ENCODE measurements at regions not wholly inside any gene's neighbourhood (a gene's known extent, or its start where the extent isn't known, plus 50 kb on each side); places are given as distances from the start of the nearest gene placed in this dataset.
A peak's percentile ranks its signal among the peaks of the same experiment; 100 is the strongest.

GRCh38 chr7:115674467-115675024, 356.0 kb downstream of the TFEC start:
- Histone ChIP-seq H3K18ac (ENCODE audit: low read depth, low read length) (no peak overlapping the region; the same call in 1 of the 2 replicates), H3K9ac (ENCODE audit: low read depth, low read length) (no peak overlapping the region), H2AFZ (replicated peaks; ENCODE audit: low read length, poor library complexity) (no peak overlapping the region), H4K91ac (ENCODE audit: insufficient read depth, low read depth, low read length) (no peak overlapping the region), H2AK9ac (replicated peaks; ENCODE audit: low read depth, low read length, poor library complexity) (no peak overlapping the region), H3K79me1 (ENCODE audit: low read depth in 1 of 2, low read length in 2 of 2) (no peaks in the 10 kb centered on the region), H2BK20ac (ENCODE audit: low read depth, low read length) (peak overlapping the region; percentile 82), H3K36me3 (ENCODE audit: control insufficient read depth, insufficient read depth, low read length) (no peaks in the 10 kb centered on the region), H2BK120ac (ENCODE audit: low read depth, low read length) (peak overlapping the region; percentile 78), H3K56ac (ENCODE audit: extremely low read depth, insufficient read depth, low read length) (no peak overlapping the region), H2BK15ac (ENCODE audit: low read depth, low read length) (peak overlapping the region; percentile 29; the same call in 1 of the 3 replicates), H2AK5ac (ENCODE audit: low read depth, low read length) (no peak overlapping the region), H2BK5ac (ENCODE audit: low read depth, low read length, poor library complexity, severe bottlenecking) (peak overlapping the region; percentile 26), H3K27me3 (ENCODE audit: control insufficient read depth, insufficient read depth, low read length) (no peaks in the 10 kb centered on the region), H3K9me3 (ENCODE audit: control insufficient read depth, insufficient read depth, low read length) (no peaks in the 10 kb centered on the region), H3K4me1 (ENCODE audit: control insufficient read depth, insufficient read depth, low read length) (peaks cover 2% of the 10 kb centered on the region; the same call in 1 of the 2 replicates), H4K5ac (ENCODE audit: low read depth, low read length) (0 out of 2 replicates have a peak overlapping the region, but pooled peaks have one; percentile 32), H3K4me3 (ENCODE audit: insufficient read depth, low read depth, low read length) (no peak overlapping the region), H3K23ac (ENCODE audit: low read depth, low read length) (no peak overlapping the region), H3K4ac (ENCODE audit: low read depth, low read length) (peak overlapping the region; percentile 68; the same call in 1 of the 2 replicates), H3K9me1 (ENCODE audit: insufficient read depth, low read length) (peaks cover 4% of the 10 kb centered on the region), H3K27ac (ENCODE audit: insufficient read depth, low read length) (no peak overlapping the region), H3K14ac (replicated peaks; ENCODE audit: low read depth, low read length) (0 out of 2 replicates have a peak overlapping the region, but pooled peaks have one; percentile 57), H4K20me1 (ENCODE audit: insufficient read depth, low read length) (no peaks in the 10 kb centered on the region), H4K8ac (ENCODE audit: low read depth in 2 of 2, low read length in 2 of 2) (peak overlapping the region in 1 of 2 experiments; percentile 47; a peak in 1 of 4 replicates), H3K4me2 (ENCODE audit: low read depth, low read length) (no peak overlapping the region)
- TF ChIP-seq SMC3 (IDR thresholded peaks at IDR 0.05; ENCODE audit: low read depth, low read length) (no peak), USF2 (IDR thresholded peaks at IDR 0.05; ENCODE audit: low read depth, low read length) (no peak), MXI1 (IDR thresholded peaks at IDR 0.05; ENCODE audit: borderline replicate concordance, low read depth, low read length) (no peak), MAFK (IDR thresholded peaks at IDR 0.05; ENCODE audit: low read depth, low read length) (no peak), RFX5 (IDR thresholded peaks at IDR 0.05; ENCODE audit: low read depth, low read length) (no peak), FOS (IDR thresholded peaks at IDR 0.05; ENCODE audit: low read depth, low read length) (no peak), CHD1 (IDR thresholded peaks at IDR 0.05; ENCODE audit: low read depth, low read length) (no peak), POLR2A (IDR thresholded peaks at IDR 0.05; ENCODE audit: low read depth, low read length) (no peak), RCOR1 (IDR thresholded peaks at IDR 0.05; ENCODE audit: insufficient replicate concordance, low read length) (no peak), NFE2L2 (IDR thresholded peaks at IDR 0.05; ENCODE audit: low read depth, low read length) (no peak), MAZ (IDR thresholded peaks at IDR 0.05; ENCODE audit: borderline replicate concordance, low read depth, low read length) (no peak), CTCF (conservative IDR thresholded peaks at IDR 0.05; ENCODE audit: low read depth, low read length) (no peak)
- dilution Hi-C loops (cut with HindIII; ENCODE audit: low sequenced_read_pairs, unreplicated experiment) (no loop called here), in situ Hi-C loops (cut with MboI; ENCODE audit: low sequenced_read_pairs) (loop anchor here (25.0 kb wide), 1 partner anchor 812 kb away; no protein-coding TSS in a partner anchor), intact Hi-C loops (cut with micrococcal nuclease) (loop anchor here (2.0 to 10.0 kb wide), 5 partner anchors 317 to 1592 kb away; partner anchors contain the start of gene MDFIC)
- POLR2A ChIA-PET (ENCODE audit: unreplicated experiment): no interaction called here
- no TSS peak for BruUV-seq (replicated peaks)
- ATAC-seq (ENCODE audit: low read depth) (no peak), DNase-seq (no peak)
- WGBS, 2 experiments (ENCODE audit: extremely low coverage in 2 of 2, insufficient read length in 1 of 2): 80% methylated on average over 2 of the region's 3 CpGs; no CpG with 5 or more reads in 1 of the 2 experiments
- CTCF ChIA-PET: no interaction called here
